Esophagus squamous epithelium (tissue), 4 donors: ENCODE measurements at regions not wholly inside any gene's neighbourhood (a gene's known extent, or its start where the extent isn't known, plus 50 kb on each side); places are given as distances from the start of the nearest gene placed in this dataset.

Source experiments
- POLR2A ChIP-seq, 4 donors: fragments of 450-650 bp; IDR thresholded peaks; one replicate each; pipeline ENCODE4 v1.6.1; 2017; ENCODE audit warnings: antibody characterized with exemption in 4 of 4, mild to moderate bottlenecking in 4 of 4, moderate library complexity in 3 of 4
- TF ChIP-seq, protein P1 (sequence below), 6 experiments: fragments of 450-650 bp in 4 of 6; fragments of 200-600 bp in 2 of 6; sonication (generic) in 2 of 6; IDR thresholded peaks; one replicate each; pipeline ENCODE4 v1.5.1; 2016 to 2019; ENCODE audit warnings: antibody characterized with exemption in 6 of 6, mild to moderate bottlenecking in 4 of 6, moderate library complexity in 4 of 6

DNA sequence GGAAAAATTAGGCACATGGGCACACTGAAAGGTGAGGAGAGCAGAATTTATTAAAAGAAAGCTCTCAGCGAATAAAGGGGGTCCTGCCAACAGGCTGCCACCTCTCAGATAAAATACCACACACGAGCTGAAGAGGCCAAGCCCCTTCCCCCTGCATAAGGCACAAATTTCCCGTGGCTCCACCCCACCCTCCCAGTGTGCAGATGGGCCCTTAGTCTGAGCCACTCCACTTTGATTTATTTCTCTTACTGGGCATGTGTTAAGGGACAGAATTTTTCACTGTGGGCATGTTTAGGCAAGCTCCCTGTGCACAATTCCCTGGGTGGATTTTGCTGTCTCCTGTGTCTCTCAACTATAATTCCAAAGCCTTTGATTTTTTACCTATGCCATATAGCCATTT is 409.8 kb downstream of the TBL1XR1 start:
- TF ChIP-seq POLR2A (IDR thresholded peaks at IDR 0.05), result no peak
- TF ChIP-seq, protein P1, sequence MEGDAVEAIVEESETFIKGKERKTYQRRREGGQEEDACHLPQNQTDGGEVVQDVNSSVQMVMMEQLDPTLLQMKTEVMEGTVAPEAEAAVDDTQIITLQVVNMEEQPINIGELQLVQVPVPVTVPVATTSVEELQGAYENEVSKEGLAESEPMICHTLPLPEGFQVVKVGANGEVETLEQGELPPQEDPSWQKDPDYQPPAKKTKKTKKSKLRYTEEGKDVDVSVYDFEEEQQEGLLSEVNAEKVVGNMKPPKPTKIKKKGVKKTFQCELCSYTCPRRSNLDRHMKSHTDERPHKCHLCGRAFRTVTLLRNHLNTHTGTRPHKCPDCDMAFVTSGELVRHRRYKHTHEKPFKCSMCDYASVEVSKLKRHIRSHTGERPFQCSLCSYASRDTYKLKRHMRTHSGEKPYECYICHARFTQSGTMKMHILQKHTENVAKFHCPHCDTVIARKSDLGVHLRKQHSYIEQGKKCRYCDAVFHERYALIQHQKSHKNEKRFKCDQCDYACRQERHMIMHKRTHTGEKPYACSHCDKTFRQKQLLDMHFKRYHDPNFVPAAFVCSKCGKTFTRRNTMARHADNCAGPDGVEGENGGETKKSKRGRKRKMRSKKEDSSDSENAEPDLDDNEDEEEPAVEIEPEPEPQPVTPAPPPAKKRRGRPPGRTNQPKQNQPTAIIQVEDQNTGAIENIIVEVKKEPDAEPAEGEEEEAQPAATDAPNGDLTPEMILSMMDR (IDR thresholded peaks at IDR 0.05), result no peak
